Putamen (tissue), 1 donor: ENCODE measurements at regions not wholly inside any gene's neighbourhood (a gene's known extent, or its start where the extent isn't known, plus 50 kb on each side); places are given as distances from the start of the nearest gene placed in this dataset.
"Not testable (repeated sequence)": the region's sequence is repeated elsewhere in the genome, so short reads cannot be mapped to it uniquely, and the experiment has no call there.

Experiments used
- DNase-seq: peaks from one replicate; pipeline ENCODE4 v3.0.0-alpha.2; 2016; ENCODE audit warnings: low spot score

DNA sequence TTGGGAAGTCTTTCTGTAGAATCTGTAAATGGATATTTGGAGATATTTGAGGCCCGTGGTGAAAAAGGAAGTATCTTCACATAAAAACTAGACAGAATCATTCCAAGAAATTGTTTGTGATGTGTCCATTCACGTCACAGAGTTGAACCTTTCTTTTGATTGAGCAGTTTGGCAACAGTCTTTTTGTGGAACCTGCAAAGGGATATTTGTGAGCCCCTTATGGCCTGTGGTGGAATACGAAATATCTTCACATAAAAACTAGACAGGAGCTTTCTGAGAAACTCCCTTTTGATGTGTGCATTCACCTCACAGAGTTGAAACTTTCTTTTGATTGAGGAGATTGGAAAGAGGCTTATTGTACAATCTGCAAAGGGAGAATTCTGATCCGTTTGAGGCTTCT lies 2980.4 kb downstream of the TUBA3C start:
- DNase-seq = not testable (repeated sequence)

- not testable (repeated sequence) for DNase-seq
These were observed 3021.0 kb downstream of the TUBA3C start for GRCh38 chr13:16160609-16161008.

- DNase-seq = not testable (repeated sequence)
These were observed 3022.7 kb downstream of the TUBA3C start for GRCh38 chr13:16158958-16159357.

- DNase-seq = not testable (repeated sequence)
These were observed 3023.6 kb downstream of the TUBA3C start for GRCh38 chr13:16158016-16158415.

- not testable (repeated sequence) for DNase-seq
These were observed 3028.8 kb downstream of the TUBA3C start for GRCh38 chr13:16152849-16153248.

GRCh38 chr13:16151296-16151695 lies 3030.3 kb downstream of the TUBA3C start:
- DNase-seq = not testable (repeated sequence)

DNA sequence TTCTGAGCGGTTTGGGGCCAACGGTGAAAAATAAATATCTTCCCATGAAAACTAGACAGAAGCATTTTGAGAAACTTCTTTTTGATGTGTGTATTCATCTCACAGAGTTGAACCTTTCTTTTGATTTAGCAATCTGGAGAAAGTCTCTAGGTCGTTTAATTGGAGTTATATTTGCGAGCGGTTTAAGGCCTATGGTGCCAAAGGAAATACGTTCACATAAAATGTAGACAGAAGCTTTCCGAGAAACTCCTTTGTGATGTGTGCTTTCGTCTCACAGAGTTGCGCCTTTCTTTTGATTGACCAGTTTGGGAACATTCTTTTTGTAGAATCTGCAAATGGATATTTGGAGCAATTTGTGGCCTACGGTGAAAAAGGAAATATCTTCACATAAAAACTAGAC lies 3032.2 kb downstream of the TUBA3C start:
- not testable (repeated sequence) for DNase-seq

- DNase-seq = not testable (repeated sequence)
These were observed 3036.0 kb downstream of the TUBA3C start for GRCh38 chr13:16145652-16146051.

- not testable (repeated sequence) for DNase-seq
These were observed 3040.3 kb downstream of the TUBA3C start for GRCh38 chr13:16141361-16141760.

GRCh38 chr13:16136846-16137245 lies 3044.8 kb downstream of the TUBA3C start:
- not testable (repeated sequence) for DNase-seq

DNA sequence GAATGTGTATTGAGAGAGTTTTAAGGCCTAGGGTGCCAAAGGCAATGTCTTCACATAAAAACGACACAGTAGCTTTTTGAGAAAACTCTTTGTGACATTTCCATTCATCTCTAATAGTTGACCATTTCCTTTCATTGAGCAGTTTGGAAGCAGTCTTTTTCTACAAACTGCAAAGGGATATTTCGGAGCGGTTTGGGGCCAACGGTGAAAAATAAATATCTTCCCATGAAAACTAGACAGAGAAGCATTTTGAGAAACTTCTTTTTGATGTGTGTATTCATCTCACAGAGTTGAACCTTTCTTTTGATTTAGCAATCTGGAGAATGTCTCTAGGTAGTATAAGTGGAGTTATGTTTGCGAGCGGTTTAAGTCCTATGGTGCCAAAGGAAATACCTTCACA lies 3052.9 kb downstream of the TUBA3C start:
- DNase-seq = not testable (repeated sequence)

- DNase-seq = peak; percentile 28
These were observed 3068.2 kb downstream of the TUBA3C start for GRCh38 chr13:16113391-16113790.
